ENCODE measurements at regions not wholly inside any gene's neighbourhood (a gene's known extent, or its start where the extent isn't known, plus 50 kb on each side); places are given as distances from the start of the nearest gene placed in this dataset.

- no peak for TF ChIP-seq ATF2 (IDR thresholded peaks at IDR 0.05; ENCODE audit: low read length)
- TF ChIP-seq RAD21 (IDR thresholded peaks at IDR 0.05; ENCODE audit: insufficient read depth, low read depth, low read length): 0 out of 2 replicates have a peak, but pooled peaks have one; percentile 8
- no peak for TF ChIP-seq CHD4 (IDR thresholded peaks at IDR 0.05)
- no peak for TF ChIP-seq REST (IDR thresholded peaks at IDR 0.05; ENCODE audit: low read depth, low read length)
- TF ChIP-seq ZNF24 (IDR thresholded peaks at IDR 0.05): no peak
- peak in 2 of 3 experiments; percentile 12 to 13; a peak in 2 of 6 replicates for TF ChIP-seq CTCF (IDR thresholded peaks at IDR 0.05 in 2 of 3, conservative IDR thresholded peaks at IDR 0.05 in 1 of 3; ENCODE audit: control insufficient read depth in 2 of 3, extremely low read depth in 1 of 3, insufficient read depth in 1 of 3, low read depth in 3 of 3, low read length in 3 of 3)
- no peak for TF ChIP-seq RBBP5 (conservative IDR thresholded peaks at IDR 0.05)
- no peak for TF ChIP-seq SP1 (IDR thresholded peaks at IDR 0.05; ENCODE audit: low read depth, low read length)
- no peak for TF ChIP-seq YY1 (IDR thresholded peaks at IDR 0.05; ENCODE audit: low read depth, low read length)
- no peak for TF ChIP-seq BCL11A (IDR thresholded peaks at IDR 0.05; ENCODE audit: low read depth, low read length)
These were observed 140.7 kb upstream of the BMP2 start (continued) for GRCh38 chr20:6626805-6627204.

All from GM12878 (cell line).